NCI-H226 (cell line): ENCODE measurements at regions not wholly inside any gene's neighbourhood (a gene's known extent, or its start where the extent isn't known, plus 50 kb on each side); places are given as distances from the start of the nearest gene placed in this dataset.
A peak's percentile ranks its signal among the peaks of the same experiment; 100 is the strongest.

ENCODE experiments used
- DNase-seq: peaks from one replicate; pipeline ENCODE4 v3.0.0-alpha.2; 2015

GRCh38 chr17:71378036-71378435 lies 742.8 kb upstream of the SOX9 start:
- DNase-seq, result no peak

DNA sequence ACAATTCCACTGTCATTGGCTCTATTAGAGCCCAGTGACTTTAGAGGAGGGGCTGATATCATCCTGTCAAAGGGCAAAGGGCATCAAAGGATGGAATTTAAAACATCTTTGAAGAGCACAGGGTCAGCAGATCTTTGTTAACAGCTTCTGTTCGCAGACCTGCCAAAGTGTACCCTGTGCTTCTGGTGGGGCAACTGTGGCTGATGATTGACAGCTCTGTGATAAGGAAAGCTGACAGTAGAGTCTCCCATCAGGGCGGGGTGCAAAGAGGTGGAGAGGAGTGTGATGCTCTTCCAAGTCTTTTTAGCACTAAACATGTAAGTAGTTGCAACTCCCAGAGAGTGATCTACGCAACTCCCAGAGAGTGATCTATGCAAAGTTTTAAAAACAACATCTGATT lies 742.1 kb upstream of the SOX9 start:
- no peak for DNase-seq

GRCh38 chr17:71379512-71379911 lies 741.3 kb upstream of the SOX9 start:
- DNase-seq, result no peak

DNA sequence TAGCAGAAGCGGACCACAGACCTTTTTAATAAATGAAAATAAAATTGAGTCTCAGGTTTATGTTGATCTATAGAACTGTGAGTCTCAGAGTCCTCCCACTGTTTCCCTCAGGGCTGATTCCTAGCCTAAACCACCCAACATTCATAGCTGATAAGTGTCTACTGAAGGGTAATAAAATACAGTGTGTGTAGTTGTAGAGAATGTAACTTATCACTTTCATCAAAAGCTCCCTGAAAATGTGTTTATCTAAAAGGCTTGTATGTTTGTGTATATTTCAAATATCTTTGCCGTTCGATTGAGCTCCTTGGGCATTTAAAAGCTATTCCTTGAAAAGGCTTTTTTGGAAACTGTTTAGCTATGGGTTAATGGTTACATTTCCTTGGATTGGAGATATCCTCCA lies 740.3 kb upstream of the SOX9 start:
- no peak for DNase-seq

- DNase-seq, result no peak
Measured at GRCh38 chr17:71380936-71381335, 739.9 kb upstream of the SOX9 start.

- DNase-seq, result no peak
Measured at GRCh38 chr17:71383091-71383490, 737.7 kb upstream of the SOX9 start.

DNA sequence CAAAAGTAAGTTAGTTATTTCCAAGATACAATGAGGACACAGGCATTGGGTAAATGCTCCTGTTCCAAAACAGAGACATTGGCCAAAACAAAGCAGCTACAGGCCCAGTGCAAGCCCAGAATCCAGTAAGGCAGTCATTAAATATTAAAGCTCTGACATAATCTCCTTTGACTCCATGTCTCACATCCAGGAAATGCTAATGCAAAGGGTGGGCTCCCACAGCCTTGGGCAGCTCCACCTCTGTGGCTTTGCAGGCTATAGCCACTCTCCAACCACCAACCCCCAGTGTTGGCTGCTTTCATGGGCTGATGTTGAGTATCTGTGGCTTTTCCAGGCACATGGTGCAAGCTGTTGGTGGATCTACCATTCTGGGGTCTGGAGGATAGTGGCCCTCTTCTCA lies 733.4 kb upstream of the SOX9 start:
- no peak for DNase-seq

- DNase-seq, result peak; percentile 25
Measured at GRCh38 chr17:71392715-71393567, 727.9 kb upstream of the SOX9 start.

- no peak for DNase-seq
Measured at GRCh38 chr17:71395901-71396300, 724.9 kb upstream of the SOX9 start.

- no peak for DNase-seq
Measured at GRCh38 chr17:71396711-71397110, 724.1 kb upstream of the SOX9 start.

DNA sequence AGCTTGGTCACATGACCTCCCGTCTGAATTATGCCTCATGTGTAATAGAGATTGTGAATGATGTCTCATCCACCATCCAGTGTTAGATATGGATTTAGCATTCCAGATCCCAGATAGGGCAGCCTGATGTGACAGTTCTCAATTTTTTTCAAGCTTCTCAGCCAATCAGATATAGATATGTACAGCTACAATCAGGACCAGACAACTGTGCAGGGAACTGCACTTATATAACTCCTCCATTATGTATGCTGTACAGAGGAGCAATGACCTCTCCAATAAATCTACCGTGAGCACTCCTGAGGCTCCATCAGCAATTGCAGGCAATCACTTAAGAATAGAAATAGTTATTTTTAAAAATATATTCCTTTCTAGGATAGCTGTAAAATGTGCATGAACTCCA lies 722.8 kb upstream of the SOX9 start:
- no peak for DNase-seq

DNA sequence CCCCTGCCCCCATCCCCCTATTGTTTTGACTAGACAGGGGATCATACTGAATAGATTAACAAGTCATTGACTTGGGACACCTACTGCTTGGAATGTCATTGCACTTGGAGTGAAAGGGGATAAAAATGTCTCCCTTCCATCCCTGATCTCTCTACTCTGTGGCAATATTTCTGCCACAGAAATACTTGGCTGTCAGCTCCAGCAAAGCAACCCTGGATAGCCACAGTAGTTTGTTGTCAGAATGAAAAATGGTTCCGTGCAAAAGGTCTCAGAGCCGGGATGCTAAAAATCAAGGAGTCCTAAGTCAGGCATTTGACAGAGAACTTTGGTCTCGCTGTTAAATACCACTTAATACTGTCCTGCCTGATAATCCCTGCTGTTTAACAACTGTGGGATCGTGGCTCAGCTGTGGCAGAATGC lies 722.0 kb upstream of the SOX9 start:
- no peak for DNase-seq

DNA sequence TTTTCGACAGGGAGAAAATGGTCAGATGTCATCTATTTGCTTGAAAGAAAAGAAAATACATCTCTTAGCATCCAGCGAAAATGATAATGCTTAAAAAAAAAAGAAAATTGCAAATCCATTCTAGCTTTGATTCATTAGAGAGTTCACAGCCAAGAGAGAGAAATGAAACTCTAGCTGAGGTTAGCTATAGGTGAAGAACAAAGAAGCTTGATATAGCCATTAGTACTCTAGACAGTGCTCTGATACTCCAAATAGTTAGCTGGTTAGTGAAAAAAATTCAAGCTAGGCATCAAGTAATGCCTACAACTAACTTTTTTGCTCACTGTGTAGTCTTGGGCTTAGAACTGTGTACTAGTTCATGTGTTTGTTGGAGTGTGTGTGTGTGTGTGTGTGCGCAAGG lies 721.6 kb upstream of the SOX9 start:
- DNase-seq, result no peak

DNA sequence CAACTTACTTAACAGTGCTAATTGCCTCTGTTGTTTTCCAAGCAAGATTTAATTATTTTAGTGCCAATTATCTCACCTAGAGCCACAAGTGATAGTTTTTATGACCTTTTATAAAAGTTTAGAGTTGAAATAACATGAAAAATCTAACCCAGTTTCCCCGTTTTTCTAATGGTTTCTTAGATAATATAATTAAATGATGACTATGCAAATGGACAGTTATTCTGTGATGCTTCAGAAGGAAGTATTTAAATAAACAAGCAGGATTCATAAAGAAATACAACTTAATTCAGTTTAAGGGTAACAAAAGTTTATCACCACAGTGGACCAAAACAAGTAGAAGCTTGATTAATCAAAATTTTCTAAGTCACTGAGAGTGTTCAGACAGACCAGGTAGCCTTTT lies 721.2 kb upstream of the SOX9 start:
- DNase-seq, result no peak

- no peak for DNase-seq
Measured at GRCh38 chr17:71402007-71402406, 718.8 kb upstream of the SOX9 start.

GRCh38 chr17:71402661-71403141 lies 718.1 kb upstream of the SOX9 start:
- no peak for DNase-seq

GRCh38 chr17:71405101-71405500 lies 715.7 kb upstream of the SOX9 start:
- DNase-seq, result peak; percentile 68

- no peak for DNase-seq
Measured at GRCh38 chr17:71407981-71408380, 712.8 kb upstream of the SOX9 start.

DNA sequence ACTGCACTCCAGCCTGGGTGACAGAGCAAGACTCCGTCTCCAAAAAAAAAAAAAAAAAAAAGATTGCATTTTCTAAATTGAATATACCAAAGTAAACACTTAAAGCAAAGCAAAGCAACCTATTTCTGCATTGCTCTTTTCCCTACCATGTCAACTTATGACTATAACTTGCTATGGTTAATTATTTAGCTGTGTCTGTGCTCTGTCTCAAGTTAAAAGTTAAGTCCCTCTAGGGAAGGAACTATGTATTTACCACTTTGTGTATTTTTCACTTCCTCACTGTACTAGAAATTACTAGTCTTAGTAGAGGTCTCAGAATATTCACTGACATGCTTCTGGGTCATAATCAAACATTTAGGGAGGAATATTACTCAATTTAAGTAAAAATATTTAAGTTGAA lies 711.7 kb upstream of the SOX9 start:
- no peak for DNase-seq

DNA sequence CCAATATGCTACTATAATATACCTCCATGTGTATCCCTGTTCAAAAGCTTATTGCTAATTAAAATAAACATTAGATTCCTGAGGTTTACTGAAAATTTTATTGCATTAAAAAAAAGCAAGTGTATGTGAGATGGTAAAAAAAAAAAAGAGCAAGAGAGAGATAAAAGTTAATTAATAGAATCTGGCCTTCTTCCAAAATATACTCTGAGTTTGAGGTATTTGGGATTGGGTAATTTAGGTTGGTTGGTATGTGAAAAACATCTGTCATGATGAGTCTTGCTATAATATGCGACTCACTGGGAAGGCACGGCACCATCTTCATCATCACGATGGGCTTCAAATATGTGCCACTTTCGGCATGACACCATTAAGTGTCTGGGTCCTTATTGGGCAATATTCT lies 711.1 kb upstream of the SOX9 start:
- peak; percentile 33 for DNase-seq

GRCh38 chr17:71412803-71413202 lies 708.0 kb upstream of the SOX9 start:
- DNase-seq, result peak; percentile 79

DNA sequence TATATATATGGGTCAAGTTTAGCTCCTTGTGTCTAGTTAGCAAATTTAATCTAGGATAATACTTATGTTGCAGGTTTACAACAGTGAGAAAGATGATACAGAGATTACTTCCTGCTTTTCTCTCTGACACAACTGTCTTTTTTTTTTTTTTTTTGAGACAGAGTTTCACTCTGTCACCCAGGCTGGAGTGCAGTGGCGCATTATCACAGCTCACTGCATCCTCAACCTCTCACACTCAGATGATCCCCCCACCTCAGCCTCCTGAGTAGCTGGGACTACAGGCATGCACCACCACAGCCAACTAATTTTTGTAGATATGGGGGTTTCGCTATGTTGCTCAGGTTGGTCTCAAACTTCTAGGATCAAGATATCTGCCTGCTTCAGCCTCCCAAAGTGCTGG lies 706.9 kb upstream of the SOX9 start:
- DNase-seq, result no peak

DNA sequence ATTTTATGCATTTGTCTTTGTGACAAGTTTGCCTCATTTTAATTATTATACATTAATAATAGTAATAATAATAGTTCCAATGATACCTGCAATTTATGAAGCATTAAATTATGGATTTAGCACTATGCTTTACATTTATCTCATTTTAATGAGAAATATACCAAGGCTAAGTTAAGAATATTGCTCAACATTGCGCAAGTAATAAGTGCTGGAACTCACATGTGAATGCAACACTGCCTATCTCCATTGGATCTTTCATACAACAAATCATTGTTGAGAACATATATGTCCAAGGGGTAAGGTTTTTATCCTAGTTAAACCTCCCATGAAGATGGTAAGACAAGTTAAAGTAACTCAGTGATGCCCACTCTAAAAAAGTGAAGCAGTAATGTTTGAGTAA lies 703.7 kb upstream of the SOX9 start:
- no peak for DNase-seq

GRCh38 chr17:71422968-71423367 lies 697.9 kb upstream of the SOX9 start:
- DNase-seq, result no peak
